ENCODE measurements at regions not wholly inside any gene's neighbourhood (a gene's known extent, or its start where the extent isn't known, plus 50 kb on each side); places are given as distances from the start of the nearest gene placed in this dataset.

DNA sequence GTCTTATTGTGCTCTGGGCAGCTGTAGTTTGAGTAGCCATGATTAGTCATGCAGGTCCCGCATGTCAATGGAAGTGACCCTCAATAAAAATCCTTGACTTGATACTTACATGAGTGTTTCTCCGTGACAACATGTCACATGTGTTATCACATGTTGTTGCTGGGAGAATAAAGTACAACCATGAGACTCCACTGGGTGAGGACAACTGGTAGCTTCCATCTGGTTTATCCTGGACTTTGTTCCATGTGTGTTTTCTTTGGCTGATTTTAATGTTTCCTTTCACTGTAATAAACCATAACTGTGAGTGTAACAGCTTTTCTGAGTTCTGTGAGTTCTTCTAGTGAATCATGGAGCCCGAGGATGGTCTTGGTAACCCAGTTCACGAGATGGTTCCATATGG is 63.1 kb upstream of the NDN start:
- ChIA-PET POLR2A (no interaction called here), CTCF (no interaction called here)
- no TSS peak for BruUV-seq (replicated peaks)
- H3K27ac ChIP-seq (ENCODE audit: low read length): no peak overlapping the region
- TF ChIP-seq, protein P1, sequence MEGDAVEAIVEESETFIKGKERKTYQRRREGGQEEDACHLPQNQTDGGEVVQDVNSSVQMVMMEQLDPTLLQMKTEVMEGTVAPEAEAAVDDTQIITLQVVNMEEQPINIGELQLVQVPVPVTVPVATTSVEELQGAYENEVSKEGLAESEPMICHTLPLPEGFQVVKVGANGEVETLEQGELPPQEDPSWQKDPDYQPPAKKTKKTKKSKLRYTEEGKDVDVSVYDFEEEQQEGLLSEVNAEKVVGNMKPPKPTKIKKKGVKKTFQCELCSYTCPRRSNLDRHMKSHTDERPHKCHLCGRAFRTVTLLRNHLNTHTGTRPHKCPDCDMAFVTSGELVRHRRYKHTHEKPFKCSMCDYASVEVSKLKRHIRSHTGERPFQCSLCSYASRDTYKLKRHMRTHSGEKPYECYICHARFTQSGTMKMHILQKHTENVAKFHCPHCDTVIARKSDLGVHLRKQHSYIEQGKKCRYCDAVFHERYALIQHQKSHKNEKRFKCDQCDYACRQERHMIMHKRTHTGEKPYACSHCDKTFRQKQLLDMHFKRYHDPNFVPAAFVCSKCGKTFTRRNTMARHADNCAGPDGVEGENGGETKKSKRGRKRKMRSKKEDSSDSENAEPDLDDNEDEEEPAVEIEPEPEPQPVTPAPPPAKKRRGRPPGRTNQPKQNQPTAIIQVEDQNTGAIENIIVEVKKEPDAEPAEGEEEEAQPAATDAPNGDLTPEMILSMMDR (IDR thresholded peaks at IDR 0.05): no peak
- TF ChIP-seq, protein P2, sequence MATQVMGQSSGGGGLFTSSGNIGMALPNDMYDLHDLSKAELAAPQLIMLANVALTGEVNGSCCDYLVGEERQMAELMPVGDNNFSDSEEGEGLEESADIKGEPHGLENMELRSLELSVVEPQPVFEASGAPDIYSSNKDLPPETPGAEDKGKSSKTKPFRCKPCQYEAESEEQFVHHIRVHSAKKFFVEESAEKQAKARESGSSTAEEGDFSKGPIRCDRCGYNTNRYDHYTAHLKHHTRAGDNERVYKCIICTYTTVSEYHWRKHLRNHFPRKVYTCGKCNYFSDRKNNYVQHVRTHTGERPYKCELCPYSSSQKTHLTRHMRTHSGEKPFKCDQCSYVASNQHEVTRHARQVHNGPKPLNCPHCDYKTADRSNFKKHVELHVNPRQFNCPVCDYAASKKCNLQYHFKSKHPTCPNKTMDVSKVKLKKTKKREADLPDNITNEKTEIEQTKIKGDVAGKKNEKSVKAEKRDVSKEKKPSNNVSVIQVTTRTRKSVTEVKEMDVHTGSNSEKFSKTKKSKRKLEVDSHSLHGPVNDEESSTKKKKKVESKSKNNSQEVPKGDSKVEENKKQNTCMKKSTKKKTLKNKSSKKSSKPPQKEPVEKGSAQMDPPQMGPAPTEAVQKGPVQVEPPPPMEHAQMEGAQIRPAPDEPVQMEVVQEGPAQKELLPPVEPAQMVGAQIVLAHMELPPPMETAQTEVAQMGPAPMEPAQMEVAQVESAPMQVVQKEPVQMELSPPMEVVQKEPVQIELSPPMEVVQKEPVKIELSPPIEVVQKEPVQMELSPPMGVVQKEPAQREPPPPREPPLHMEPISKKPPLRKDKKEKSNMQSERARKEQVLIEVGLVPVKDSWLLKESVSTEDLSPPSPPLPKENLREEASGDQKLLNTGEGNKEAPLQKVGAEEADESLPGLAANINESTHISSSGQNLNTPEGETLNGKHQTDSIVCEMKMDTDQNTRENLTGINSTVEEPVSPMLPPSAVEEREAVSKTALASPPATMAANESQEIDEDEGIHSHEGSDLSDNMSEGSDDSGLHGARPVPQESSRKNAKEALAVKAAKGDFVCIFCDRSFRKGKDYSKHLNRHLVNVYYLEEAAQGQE (IDR thresholded peaks at IDR 0.05; ENCODE audit: insufficient read depth in 1 of 2, low read depth in 2 of 2, low read length in 1 of 2): no peak
- no peak for TF ChIP-seq SIN3A (IDR thresholded peaks at IDR 0.05; ENCODE audit: borderline replicate concordance, insufficient read depth, low read depth, low read length)
- TF ChIP-seq POLR2AphosphoS5 (IDR thresholded peaks at IDR 0.05; ENCODE audit: low read depth, low read length): no peak
- TF ChIP-seq TCF7L2 (IDR thresholded peaks at IDR 0.05; ENCODE audit: low read depth, low read length): no peak
- intact Hi-C loops (cut with micrococcal nuclease; ENCODE audit: unreplicated experiment): no loop called here
- H3K9me3 ChIP-seq (ENCODE audit: control insufficient read depth, insufficient read depth, low read depth, low read length): no peaks in the 10 kb centered on the region; the same call in 1 of the 2 replicates
- DNase-seq (ENCODE audit: low read depth, low spot score): no peak
- H3K4me1 ChIP-seq (ENCODE audit: control insufficient read depth, insufficient read depth, low read length): no peaks in the 10 kb centered on the region
- no peaks in the 10 kb centered on the region for H3K27me3 ChIP-seq (ENCODE audit: control insufficient read depth, insufficient read depth, low read length)
- ATAC-seq: no peak
- H3K4me3 ChIP-seq (ENCODE audit: low read depth in 2 of 2, low read length in 2 of 2): no peak overlapping the region
- H3K36me3 ChIP-seq (ENCODE audit: control insufficient read depth, insufficient read depth, low read length): no peaks in the 10 kb centered on the region
- in situ Hi-C loops (cut with HindIII; ENCODE audit: low pct_unique_long_range_greater_than_20kb, low sequenced_read_pairs): no loop called here

GRCh38 chr15:23750776-23751175 is 63.7 kb upstream of the NDN start:
- intact Hi-C loops (cut with micrococcal nuclease; ENCODE audit: unreplicated experiment): no loop called here

DNA sequence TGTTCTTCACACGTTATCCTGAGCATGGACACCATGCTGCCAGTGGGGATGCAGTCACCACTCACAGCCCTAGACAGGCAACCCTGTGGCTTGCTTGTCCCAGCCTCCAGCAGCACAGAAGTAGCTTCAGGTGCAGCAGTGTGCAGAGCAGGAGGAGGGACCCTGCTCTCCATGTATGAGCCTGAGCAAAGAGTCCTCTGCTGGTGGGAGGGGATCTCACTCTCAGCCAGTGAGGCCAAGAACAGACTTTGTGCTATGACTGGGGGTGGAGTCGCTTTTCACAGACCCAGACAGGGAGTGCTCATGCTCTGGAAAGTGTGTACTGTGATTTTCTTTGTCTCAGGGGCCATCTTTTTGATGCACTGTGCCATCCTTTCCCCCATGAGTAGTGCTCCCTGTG is 66.1 kb upstream of the NDN start:
- DNase-seq (ENCODE audit: low read depth, low spot score) (no peak), ATAC-seq (no peak)
- Histone ChIP-seq H3K4me3 (ENCODE audit: low read depth in 2 of 2, low read length in 2 of 2) (no peak overlapping the region), H3K4me1 (ENCODE audit: control insufficient read depth, insufficient read depth, low read length) (no peaks in the 10 kb centered on the region), H3K27me3 (ENCODE audit: control insufficient read depth, insufficient read depth, low read length) (no peaks in the 10 kb centered on the region), H3K9me3 (ENCODE audit: control insufficient read depth, insufficient read depth, low read depth, low read length) (no peaks in the 10 kb centered on the region; the same call in 1 of the 2 replicates), H3K36me3 (ENCODE audit: control insufficient read depth, insufficient read depth, low read length) (no peaks in the 10 kb centered on the region), H3K27ac (ENCODE audit: low read length) (no peak overlapping the region)
- intact Hi-C loops (cut with micrococcal nuclease; ENCODE audit: unreplicated experiment) (no loop called here), in situ Hi-C loops (cut with HindIII; ENCODE audit: low pct_unique_long_range_greater_than_20kb, low sequenced_read_pairs) (no loop called here)
- POLR2A ChIA-PET: no interaction called here
- CTCF ChIA-PET: no interaction called here
- BruUV-seq (replicated peaks): no TSS peak
- TF ChIP-seq SIN3A (IDR thresholded peaks at IDR 0.05; ENCODE audit: borderline replicate concordance, insufficient read depth, low read depth, low read length) (no peak), POLR2AphosphoS5 (IDR thresholded peaks at IDR 0.05; ENCODE audit: low read depth, low read length) (no peak), TCF7L2 (IDR thresholded peaks at IDR 0.05; ENCODE audit: low read depth, low read length) (no peak)
- TF ChIP-seq, protein P1 (IDR thresholded peaks at IDR 0.05): no peak
- TF ChIP-seq, protein P2 (IDR thresholded peaks at IDR 0.05; ENCODE audit: insufficient read depth in 1 of 2, low read depth in 2 of 2, low read length in 1 of 2): no peak

More at GRCh38 chr15:23750776-23751175, 63.7 kb upstream of the NDN start:
- Histone ChIP-seq H3K27me3 (ENCODE audit: control insufficient read depth, insufficient read depth, low read length) (no peaks in the 10 kb centered on the region), H3K4me1 (ENCODE audit: control insufficient read depth, insufficient read depth, low read length) (no peaks in the 10 kb centered on the region), H3K36me3 (ENCODE audit: control insufficient read depth, insufficient read depth, low read length) (no peaks in the 10 kb centered on the region), H3K9me3 (ENCODE audit: control insufficient read depth, insufficient read depth, low read depth, low read length) (no peaks in the 10 kb centered on the region; the same call in 1 of the 2 replicates), H3K27ac (ENCODE audit: low read length) (no peak overlapping the region), H3K4me3 (ENCODE audit: low read depth in 2 of 2, low read length in 2 of 2) (no peak overlapping the region)
- ChIA-PET CTCF (no interaction called here), POLR2A (no interaction called here)
- no peak for TF ChIP-seq TCF7L2 (IDR thresholded peaks at IDR 0.05; ENCODE audit: low read depth, low read length)
- in situ Hi-C loops (cut with HindIII; ENCODE audit: low pct_unique_long_range_greater_than_20kb, low sequenced_read_pairs): no loop called here
- BruUV-seq (replicated peaks): no TSS peak
- DNase-seq (ENCODE audit: low read depth, low spot score) (no peak), ATAC-seq (no peak)
